Gastrocnemius medialis (tissue), 4 donors: ENCODE measurements at regions not wholly inside any gene's neighbourhood (a gene's known extent, or its start where the extent isn't known, plus 50 kb on each side); places are given as distances from the start of the nearest gene placed in this dataset.

Experiments used
- CTCF ChIP-seq, 5 experiments: fragments of 450-650 bp in 3 of 5; fragments of 200-600 bp in 2 of 5; sonication (generic) in 2 of 5; IDR thresholded peaks in 4 of 5; conservative IDR thresholded peaks in 1 of 5; 1 replicate in 4 of 5; 2 replicates in 1 of 5; pipeline ENCODE4 v1.5.1; 2016 to 2019; ENCODE audit warnings: antibody characterized with exemption in 5 of 5, mild to moderate bottlenecking in 3 of 5, moderate library complexity in 3 of 5
- POLR2A ChIP-seq, 2 donors: fragments of 450-650 bp; IDR thresholded peaks; one replicate each; pipeline ENCODE4 v1.6.1; 2017; ENCODE audit warnings: antibody characterized with exemption in 2 of 2, mild to moderate bottlenecking in 2 of 2, moderate library complexity in 2 of 2

GRCh38 chr12:86950043-86950442 is 693.9 kb upstream of the MGAT4C start:
- TF ChIP-seq CTCF (IDR thresholded peaks at IDR 0.05 in 4 of 5, conservative IDR thresholded peaks at IDR 0.05 in 1 of 5) (no peak), POLR2A (IDR thresholded peaks at IDR 0.05) (no peak)
